ENCODE measurements at regions not wholly inside any gene's neighbourhood (a gene's known extent, or its start where the extent isn't known, plus 50 kb on each side); places are given as distances from the start of the nearest gene placed in this dataset.
"Not testable (repeated sequence)": the region's sequence is repeated elsewhere in the genome, so short reads cannot be mapped to it uniquely, and the experiment has no call there.

DNA sequence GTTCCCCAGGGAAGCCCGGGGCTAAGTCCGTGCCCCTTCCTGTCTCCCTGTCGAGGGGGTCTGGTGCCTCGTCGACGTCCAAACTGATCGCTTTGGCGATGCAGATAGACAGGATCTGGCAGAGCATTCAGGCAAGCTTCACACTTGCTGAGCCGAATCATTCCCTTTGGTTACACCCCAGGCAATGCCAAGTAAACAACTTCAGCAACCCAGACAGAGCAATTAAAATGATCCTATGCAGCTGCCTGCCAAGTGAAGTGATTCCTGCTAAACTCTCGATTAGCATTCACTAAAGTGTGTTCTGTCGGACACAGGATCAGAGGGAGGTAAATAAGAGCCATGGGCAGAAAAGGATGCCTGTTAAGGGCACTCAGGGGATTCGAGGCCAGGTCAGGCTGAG is 108.2 kb upstream of the RAB12 start:
- DNase-seq: no peak

DNA sequence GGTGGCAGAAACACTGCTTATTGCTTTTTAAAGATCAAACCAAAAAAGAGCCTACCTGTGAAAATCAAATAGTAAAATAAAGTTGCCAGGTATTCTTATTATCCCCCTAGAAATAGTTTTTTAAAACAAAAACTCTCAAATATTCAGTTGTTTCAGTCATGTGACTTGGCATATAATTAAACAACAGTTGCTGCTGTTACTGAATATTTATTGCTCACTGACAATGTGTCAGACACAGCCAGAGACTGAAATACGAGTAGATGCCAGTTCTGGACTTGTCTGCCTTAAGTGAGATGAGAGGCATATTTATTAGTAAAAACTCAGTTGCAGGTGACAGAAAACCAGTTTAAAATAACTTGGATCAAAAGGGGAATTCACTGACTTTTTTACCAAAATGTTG is 106.0 kb upstream of the RAB12 start:
- no peak for DNase-seq

DNA sequence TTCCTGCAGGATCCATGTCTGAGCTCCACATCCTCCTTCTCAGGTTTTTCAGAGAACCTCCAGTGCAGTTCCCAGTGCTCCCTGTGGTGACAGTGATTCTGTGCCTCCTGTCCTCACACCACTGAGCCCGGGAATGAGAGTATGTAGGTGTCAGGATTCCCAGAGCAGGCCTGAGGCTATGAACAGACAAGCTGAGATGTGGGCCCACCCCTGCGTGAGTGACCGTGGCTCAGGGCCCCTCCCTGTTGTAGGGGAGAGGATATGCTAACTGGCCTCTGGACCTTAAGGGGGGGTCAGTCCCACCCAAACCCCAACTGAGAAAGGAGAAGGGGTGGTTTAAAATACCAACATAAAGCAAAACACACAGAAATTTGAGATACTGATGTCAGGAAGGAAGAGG is 104.8 kb upstream of the RAB12 start:
- no peak for DNase-seq

DNA sequence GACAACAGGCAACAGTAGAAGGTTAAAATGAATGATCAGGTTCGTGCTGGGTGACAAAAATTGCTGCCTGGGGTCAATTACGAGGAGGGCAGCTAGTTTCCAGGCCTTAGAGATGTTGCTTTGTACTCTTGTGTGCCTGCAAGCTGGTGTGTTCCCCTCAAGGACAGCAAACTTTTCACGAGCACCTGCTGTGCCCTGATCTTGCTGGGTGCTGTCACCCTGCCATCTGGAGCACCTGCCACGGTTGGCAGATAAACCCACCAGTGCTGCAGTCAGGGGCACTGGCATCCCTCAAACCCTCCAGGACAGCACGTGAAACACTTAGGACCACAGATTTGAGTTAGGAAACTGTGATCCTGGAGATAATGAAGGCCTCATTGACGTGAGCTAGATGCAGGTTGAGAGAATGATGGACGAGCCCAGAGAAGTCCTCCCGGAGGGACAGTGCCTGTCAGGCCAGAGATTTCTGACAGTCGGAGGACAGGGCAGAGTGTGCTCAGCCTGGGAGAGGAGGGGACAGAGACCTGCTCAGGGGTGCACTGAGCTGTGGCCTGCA is 104.3 kb upstream of the RAB12 start:
- DNase-seq: no peak

DNA sequence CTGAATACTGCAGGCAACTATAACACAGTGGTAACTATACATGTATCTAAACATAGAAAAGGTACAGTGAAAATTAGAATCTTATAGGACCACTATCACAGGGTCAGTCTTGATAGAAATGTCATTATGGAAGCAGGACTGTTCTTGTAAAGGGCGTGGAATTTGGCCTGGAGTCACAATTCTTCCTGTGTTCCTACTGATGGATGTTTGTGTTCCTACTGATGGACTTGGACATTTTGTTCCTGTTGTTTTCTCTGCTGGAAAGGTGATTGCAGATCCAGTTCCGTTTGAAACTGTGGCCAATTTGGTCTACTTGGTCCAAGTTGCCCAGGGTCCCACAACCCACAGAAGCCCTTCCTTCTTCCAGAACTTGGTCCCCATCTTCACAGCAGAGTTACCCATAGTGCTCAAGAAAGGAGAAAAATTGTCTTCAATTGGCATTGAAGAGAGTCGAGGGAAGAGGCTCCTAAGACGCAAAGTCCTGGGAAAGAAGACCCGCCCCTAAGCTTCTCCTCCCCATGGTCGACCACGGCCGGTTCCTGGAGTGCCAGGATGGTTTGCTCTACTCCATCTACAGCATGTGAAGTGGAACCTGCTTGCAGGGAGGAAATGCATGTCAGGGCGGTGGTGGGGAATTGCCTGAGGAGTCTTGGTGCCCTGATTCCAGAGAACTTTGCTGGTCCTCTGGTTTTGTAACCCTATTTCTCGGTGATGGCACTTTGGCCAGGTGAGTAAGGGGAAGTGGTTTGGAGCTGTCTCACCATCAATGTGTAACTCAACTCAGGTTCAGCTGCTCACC is 102.8 kb upstream of the RAB12 start:
- DNase-seq: no peak

DNA sequence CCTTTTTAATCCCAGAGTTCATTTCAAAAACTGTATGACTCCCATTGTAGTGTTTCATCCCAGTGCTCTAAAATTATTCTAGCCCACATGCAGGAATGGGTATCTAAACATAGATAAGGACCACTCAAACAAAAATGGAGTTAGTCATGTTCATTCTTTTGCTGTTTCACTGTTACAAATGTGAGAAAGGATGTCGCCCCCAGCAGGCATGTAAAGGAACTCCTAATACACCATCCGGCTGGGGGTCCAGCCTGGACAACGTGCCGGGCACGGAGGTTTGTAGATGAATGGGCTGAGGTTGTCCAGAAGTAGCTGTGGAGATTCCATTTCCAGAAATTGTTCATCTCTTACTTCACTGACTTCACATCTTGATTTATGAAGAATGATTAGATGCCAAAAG is 101.9 kb upstream of the RAB12 start:
- peak; percentile 26 for DNase-seq

DNA sequence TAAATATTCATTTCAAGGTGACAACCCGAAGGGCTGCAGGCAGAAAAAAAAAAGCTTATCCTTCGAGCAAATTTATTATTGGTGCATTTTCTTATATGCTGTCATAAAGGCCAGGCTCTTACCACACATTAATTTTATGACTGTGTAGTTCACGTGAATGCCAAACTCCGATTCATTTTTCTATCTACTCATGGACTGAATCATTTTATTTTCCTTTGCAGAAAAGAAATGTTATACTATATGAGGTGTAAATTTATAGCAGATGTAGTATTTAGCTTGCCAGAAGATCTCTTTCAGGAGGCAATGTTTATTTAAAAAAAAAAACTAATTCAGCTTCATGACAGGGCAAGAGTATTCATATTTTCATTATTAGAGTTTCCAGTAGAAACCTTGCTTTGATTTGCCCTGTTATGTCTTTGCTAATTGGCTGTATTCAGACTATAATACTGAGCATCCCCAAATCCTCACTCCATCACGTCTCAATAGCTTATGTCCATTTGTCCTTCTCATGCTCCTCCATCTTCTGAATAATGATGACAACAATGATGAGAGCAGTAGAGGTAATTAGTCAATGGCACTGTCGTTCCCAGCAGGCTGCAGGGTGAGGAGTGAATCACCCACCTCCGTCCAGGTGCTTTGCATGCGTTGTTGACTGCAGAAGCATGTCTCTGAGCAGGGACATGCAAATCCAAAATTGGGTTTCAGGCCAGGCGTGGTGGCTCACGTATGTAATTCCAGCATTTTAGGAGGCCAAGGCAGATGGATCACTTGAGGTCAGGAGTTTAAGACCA is 101.1 kb upstream of the RAB12 start:
- DNase-seq: peak; percentile 61

DNA sequence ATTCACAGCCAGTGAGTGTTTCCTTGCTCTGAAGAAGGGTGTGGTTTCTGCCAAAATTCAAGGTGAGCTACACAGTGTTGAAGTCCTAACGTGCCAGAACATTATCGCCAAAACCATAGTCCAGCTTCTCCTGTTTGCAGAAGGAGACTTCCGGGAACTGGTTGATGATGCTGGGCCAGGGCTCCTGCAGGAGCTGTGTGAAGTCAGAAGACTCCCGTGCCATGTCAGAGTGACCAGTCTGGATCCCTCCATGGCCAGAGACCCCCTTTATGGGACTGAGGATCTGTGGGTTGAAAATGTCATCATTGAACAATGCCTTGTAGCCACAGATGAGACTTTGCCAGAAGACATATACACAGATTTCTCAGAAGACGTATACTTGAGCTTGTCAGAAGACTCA is 96.0 kb upstream of the RAB12 start:
- DNase-seq: no peak

DNA sequence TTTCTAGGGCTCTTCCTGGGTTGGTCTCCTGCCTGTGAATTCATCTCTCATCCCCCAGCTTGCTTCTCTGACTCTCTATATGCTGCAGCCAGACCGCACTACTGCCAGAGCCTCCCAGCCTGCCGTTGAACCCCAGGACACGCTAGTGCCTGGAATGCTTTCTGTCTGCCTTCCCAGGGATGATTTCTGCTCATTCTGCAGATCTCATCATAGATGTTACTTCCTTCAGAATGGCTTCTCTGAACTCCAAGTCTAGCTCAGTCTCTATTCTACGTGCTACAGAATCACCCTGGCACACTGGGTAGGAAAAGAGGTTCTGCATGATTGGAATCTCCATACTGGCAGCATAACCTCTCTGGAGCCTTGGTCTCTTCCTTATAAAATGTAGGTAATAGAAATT is 94.8 kb upstream of the RAB12 start:
- DNase-seq: no peak

DNA sequence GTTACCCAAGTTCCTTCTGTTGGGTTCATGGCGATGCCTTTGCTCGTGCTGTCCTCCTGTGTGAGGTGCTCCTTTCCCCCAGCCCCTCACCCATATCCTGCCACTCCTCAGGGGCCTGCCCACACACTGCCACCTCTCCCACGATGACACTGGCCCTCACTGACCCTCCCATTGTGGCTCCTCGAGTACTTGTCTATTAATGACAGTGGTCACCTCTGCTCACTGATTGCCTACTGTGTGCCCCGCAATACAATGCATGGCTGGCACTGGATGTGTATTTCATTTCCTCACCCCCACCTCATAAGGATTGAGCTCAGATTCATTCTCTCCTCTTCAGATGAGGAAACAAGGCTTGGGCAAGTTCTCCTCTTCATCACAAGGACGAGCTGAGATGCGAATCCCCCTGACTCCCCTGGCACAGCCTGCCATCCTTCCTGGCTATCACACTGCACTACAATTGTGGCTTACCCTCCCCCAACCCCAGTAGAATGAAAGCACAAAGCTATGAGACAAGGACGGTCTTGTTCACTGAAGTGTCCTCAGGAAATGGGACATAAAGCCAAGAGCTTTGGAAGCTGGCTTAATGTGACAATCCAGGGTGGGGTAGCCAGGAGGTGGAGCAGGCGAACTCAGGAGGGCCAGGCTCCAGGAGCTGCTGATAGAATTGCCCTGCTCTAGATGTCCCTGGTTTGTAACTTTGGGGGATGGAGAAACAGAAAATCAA is 93.9 kb upstream of the RAB12 start:
- DNase-seq: no peak

DNA sequence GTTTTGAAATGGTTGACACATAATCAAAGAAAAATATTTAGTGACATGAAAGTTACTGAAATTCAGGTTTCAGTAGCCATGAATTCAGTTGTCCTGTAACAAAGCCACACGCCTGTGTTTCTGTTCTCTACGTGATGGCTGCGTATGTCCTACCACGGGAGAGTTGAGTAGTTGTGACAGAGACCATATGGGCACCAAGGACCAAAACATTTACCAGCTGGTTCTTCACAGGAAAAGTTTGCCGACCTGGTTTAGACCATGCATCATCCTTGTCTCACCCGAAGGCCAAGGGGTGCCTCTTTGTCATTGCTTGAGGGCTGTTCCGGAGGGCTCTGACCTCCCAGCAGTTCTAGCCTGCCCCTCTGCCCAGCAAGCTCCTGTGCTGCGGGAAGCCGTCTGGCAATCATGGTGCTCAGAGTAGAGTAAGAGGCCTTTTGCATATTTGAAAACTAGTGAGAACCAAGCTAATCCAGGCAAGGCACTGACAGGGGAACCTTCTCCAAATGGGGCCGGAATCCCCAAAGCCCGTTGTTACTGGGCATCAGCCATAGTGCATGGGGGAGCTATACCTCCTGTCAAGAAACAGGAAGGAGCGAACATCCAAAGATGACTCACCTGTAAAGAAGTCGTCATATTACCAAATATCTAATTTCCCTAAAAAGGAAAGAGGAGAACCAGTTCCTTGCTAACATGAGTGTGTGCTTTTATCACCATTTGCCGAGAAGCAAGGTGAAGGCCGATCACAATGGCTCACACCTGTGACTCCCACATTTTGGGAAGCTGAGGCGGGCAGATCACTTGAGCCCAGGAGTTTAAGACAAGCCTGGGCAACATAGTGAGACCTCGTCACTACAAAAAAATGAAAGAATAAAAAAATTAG is 92.6 kb upstream of the RAB12 start:
- DNase-seq: no peak

DNA sequence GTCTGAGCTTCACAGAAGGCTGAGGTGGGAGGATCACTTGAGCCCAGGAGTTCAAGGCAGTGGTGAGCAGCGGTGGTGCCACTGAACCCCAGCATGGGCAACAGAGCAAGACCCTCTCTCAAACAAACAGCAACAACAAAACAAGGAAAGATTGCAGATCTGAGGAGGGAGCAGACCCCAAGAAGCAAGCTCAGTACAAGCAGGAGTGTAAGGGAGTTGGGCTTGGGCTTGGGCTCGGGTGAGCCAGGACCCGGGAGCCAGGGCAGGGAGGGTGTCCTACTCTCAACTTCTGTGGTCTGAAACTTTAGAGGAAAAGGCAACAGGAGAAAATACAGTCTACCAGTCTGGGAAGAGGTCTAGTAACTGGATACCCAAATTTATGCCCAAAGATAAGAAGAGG is 92.0 kb upstream of the RAB12 start:
- no peak for DNase-seq

DNA sequence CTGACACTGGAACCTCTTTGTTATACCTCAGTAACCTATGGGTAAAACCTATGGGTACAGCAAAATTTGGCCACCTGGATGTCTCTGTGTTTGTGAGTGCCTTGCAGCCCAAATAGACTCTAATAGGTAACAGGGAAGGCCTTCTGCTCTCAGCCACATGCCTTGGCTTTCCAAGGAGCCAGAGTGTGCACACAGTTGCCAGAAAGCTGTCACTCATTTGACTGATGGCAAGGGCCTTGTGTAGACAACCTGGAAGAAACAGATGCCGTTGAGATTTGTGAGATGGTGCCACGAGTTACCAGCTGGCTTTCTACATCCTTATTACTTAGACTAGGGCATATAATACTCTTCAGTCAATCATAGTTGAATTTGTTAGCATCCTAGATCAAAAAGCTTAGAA is 90.1 kb upstream of the RAB12 start:
- DNase-seq: no peak

DNA sequence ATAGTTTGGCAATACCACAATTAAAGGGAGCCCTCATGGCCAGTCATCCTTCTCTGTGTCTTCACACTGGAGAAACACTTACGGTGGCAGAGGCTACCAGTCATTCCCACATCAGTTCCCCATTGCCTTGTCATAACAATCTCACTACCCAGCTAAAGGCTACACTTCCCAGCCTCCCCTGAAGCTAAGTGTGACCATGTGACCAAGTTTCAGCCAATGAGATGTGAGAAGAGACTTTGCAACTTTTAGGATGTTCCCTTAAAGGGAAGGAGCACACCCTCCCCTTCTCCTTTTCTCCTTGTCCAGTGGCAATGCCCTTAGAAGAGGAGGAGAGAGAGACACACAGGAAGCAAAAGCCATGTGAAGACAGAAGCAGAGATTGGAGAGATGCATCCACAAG is 89.0 kb upstream of the RAB12 start:
- no peak for DNase-seq

DNA sequence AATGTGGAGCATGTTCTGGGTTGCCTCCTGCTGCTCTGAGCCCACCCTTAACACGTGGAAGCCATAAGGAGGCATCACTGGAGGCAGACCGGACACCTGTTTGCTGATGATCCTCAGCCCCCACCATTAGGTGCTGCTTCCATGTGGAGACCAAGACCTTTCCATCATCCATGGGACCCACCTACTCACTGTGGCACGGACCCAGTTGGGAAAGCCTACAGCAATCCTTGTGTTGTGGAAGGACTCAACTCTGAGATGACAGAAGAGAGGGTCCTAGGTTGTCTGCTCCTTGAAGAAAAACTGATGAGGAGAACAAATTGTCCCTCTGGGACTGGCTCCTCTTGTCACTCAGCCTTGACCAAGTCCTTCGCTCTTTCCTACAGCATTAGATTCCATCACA is 86.5 kb upstream of the RAB12 start:
- DNase-seq: no peak

DNA sequence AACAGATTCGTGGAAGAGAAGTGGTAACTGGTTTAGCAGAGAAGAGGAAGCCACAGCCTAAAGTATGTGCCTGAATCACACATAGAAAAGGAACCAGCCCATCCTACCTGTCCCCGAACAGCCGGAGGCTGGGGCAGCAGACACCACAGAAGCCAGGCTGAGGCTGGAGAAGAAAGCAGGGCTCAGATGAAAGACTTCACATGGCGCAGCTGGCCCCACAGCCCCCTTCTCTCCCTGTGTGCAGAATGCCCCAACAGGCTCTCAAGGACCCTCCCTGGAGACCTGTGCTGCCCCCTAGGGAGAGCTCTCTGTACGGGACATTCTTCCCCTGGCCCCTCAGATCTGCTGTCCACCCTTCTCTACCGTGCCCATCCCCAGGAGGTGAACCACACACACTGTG is 83.5 kb upstream of the RAB12 start:
- DNase-seq: no peak

DNA sequence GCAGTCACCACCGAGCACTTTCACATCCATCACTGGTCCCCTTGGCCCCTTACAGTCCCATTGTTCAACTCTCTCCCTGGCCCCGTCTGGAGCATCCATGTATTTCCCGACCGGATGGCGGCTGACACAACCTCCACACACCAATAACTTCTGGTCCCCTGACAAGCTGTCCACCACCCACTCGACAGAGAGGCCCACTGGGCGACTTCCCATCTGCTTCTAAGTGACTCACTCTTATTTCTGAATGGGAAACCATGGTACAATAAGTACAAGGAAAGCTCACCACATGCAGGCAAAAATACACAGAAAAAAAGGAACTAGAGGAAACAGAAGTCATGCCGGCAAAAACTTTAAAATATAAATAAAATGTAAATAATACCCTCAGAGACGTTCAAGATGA is 82.9 kb upstream of the RAB12 start:
- no peak for DNase-seq

DNA sequence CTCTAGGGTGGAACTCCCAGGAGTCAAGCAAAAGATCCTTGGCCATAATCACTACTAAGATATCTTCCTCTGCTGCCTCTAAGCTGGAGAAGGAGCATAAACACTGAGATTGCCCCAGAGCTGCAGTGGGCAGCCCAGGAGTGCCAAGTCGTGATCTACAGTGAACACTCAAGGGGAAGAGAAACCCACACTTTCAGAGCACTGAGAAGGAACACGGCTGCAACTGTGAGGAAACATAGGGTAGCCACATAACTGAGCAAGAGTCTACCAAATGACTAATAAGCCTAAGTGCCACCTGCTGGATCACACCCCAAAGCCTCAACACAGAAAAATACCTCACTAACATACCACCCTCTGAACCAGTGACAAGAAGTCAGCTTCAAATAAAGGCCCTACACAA is 79.6 kb upstream of the RAB12 start:
- no peak for DNase-seq

DNA sequence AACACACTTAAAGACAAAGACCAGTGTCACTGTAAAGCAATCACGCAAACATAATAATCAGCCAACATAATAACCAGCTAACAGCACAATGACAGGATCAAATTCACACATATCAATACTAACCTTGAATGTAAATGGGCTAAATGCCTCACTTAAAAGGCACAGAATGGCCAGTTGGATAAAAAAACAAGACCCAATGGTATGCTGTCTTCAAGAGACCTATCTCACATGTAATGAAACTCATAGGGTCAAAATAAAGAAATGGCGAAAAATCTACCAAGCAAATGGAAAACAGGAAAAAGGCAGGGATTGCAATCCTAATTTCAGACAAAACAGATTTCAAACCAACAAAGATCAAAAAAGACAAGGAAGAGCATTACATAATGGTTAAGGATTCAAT is 78.2 kb upstream of the RAB12 start:
- DNase-seq: not testable (repeated sequence)

DNA sequence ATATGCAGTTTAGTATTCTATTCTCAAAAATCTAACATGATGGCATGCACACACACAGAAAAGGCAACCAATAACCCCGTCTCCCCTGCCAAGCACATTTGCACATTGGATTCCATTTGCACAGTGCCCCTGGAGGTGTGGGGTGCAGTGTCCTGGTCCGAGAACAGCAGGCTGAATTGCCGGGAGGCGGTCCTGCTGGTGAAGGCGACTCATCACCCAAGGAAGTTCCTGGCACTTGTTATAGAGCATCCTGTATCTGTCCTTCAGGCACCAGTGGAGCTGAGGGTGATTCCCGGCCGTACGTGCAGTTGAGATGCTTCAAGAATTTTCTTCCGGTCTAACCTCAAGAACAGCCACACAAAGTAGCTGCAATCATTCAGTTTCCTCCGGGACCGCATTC is 73.0 kb upstream of the RAB12 start:
- DNase-seq: no peak

DNA sequence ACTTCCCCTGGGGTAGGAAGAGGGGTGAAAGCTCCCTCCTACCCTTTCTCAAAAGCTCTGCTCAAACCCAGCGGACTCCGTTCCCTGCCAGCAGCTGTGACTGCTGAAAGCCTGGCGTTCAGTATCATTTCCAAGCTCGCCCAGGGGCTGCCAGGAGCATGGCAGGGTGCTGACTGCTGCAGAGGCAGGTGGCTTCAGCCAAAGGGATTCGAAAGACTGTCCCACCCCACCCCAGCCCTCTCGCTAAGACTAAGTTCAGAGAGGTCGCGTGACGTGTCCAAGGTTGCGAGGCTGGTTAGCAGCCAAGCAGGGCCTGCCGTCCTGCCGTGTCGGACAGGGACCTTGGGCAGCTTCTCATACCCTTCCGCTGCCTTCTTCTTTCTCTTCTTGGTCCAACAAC is 72.3 kb upstream of the RAB12 start:
- DNase-seq: no peak

DNA sequence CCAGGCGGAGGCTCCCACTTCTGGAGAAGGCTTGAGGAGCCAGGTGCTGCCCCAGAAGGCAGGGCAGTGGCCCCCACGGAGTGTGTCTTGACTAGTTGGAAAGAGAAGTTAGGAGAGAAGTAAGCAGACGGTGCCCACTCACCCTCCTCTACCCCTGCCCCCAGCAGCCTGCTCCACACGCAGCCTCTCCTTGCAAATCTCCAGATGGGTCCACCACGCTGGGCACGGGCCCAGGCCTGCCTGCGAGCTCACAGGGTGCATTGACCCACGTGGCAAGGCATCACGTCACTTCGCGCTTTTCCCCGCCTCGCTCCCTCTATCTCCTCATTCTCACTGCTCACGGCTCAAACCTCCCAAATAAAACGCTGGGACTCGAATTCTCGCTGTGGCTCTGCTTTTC is 71.8 kb upstream of the RAB12 start:
- DNase-seq: no peak

Data from fibroblast of skin of abdomen (primary cell).